IMR-90 (cell line): ENCODE measurements at regions not wholly inside any gene's neighbourhood (a gene's known extent, or its start where the extent isn't known, plus 50 kb on each side); places are given as distances from the start of the nearest gene placed in this dataset.

Experiments used
- ATAC-seq: fragments of 200-7000 bp; cut with Tn5 transposase; 2 replicates; pipeline ENCODE4 v1.9.1; 2020; ENCODE audit warnings: low read depth, mild to moderate bottlenecking, moderate library complexity
- BruUV-seq: library from RNA; stranded (reverse); fragments of 400-500 nt; replicated peaks from 2 replicates; lab custom pipeline; 2021; lab: Mats Ljungman, UMichigan
- CTCF ChIA-PET: fragments of 300-600 bp; formaldehyde crosslinking; extraction: SDS; loops from one replicate; lab custom pipeline; 2021; ENCODE audit warnings: antibody characterized with exemption; lab: Yijun Ruan, JAX
- POLR2A ChIA-PET: fragments of 300-600 bp; sonication (Branson Sonifier 250); formaldehyde crosslinking; loops from one replicate; lab custom pipeline; 2022; ENCODE audit warnings: antibody characterized with exemption; ENCODE audit not compliant: unreplicated experiment; lab: Charles Lee
- DNase-seq: peaks from one replicate; pipeline ENCODE4 v3.0.0; 2013
- H2AFZ ChIP-seq: replicated peaks from 2 replicates; pipeline ENCODE3; 2013; ENCODE audit warnings: low read length, mild to moderate bottlenecking; ENCODE audit not compliant: poor library complexity
- H2AK5ac ChIP-seq: 2 replicates; pipeline ENCODE4 v1.6.1; 2013; ENCODE audit warnings: low read depth, low read length, inconsistent platforms
- H2AK9ac ChIP-seq: replicated peaks from 2 replicates; pipeline ENCODE3; 2013; ENCODE audit warnings: mild to moderate bottlenecking, low read depth, low read length, moderate library complexity; ENCODE audit not compliant: poor library complexity
- H2BK120ac ChIP-seq: 2 replicates; pipeline ENCODE4 v1.6.1; 2013; ENCODE audit warnings: low read depth, low read length, inconsistent platforms
- H2BK15ac ChIP-seq: 3 replicates; pipeline ENCODE4 v1.6.1; 2013; ENCODE audit warnings: low read depth, low read length, inconsistent platforms
- H2BK20ac ChIP-seq: 2 replicates; pipeline ENCODE4 v1.6.1; 2013; ENCODE audit warnings: low read depth, mild to moderate bottlenecking, inconsistent platforms, low read length, moderate library complexity
- H2BK5ac ChIP-seq: 2 replicates; pipeline ENCODE4 v1.6.1; 2013; ENCODE audit warnings: mild to moderate bottlenecking, low read depth, low read length, inconsistent platforms; ENCODE audit not compliant: poor library complexity, severe bottlenecking
- H3K14ac ChIP-seq: replicated peaks from 2 replicates; pipeline ENCODE4 v1.6.1; 2013; ENCODE audit warnings: low read depth, low read length, inconsistent platforms
- H3K18ac ChIP-seq: 2 replicates; pipeline ENCODE4 v1.6.1; 2013; ENCODE audit warnings: low read depth, low read length, control low read depth
- H3K23ac ChIP-seq: 2 replicates; pipeline ENCODE4 v1.6.1; 2013; ENCODE audit warnings: low read depth, low read length, inconsistent platforms
- H3K27ac ChIP-seq: 2 replicates; pipeline ENCODE4 v1.5.1; 2013; ENCODE audit warnings: mild to moderate bottlenecking, control low read depth, low read length; ENCODE audit not compliant: insufficient read depth
- H3K27me3 ChIP-seq: 2 replicates; pipeline ENCODE4 v1.6.1; 2013; ENCODE audit warnings: low read length; ENCODE audit not compliant: control insufficient read depth, insufficient read depth
- H3K36me3 ChIP-seq: 2 replicates; pipeline ENCODE4 v1.6.1; 2013; ENCODE audit warnings: low read length, mixed read lengths; ENCODE audit not compliant: control insufficient read depth, insufficient read depth
- H3K4ac ChIP-seq: 2 replicates; pipeline ENCODE4 v1.6.1; 2013; ENCODE audit warnings: low read depth, low read length, inconsistent platforms
- H3K4me1 ChIP-seq: 2 replicates; pipeline ENCODE4 v1.6.1; 2013; ENCODE audit warnings: low read length, mixed read lengths; ENCODE audit not compliant: control insufficient read depth, insufficient read depth
- H3K4me2 ChIP-seq: 2 replicates; pipeline ENCODE4 v1.6.1; 2013; ENCODE audit warnings: low read depth, mild to moderate bottlenecking, control low read depth, low read length, moderate library complexity
- H3K4me3 ChIP-seq: 2 replicates; pipeline ENCODE4 v1.5.1; 2013; ENCODE audit warnings: low read depth, mild to moderate bottlenecking, control low read depth, low read length, moderate library complexity; ENCODE audit not compliant: insufficient read depth
- H3K56ac ChIP-seq: 2 replicates; pipeline ENCODE4 v1.6.1; 2013; ENCODE audit warnings: low read length, inconsistent platforms; ENCODE audit not compliant: insufficient read depth; ENCODE audit errors: extremely low read depth
- H3K79me1 ChIP-seq, 2 experiments: 2 replicates each; pipeline ENCODE4 v1.6.1; 2013; ENCODE audit warnings: low read length in 2 of 2, inconsistent platforms in 1 of 2, low read depth in 1 of 2
- H3K9ac ChIP-seq: 2 replicates; pipeline ENCODE4 v1.6.1; 2013; ENCODE audit warnings: low read depth, low read length, control low read depth
- H3K9me1 ChIP-seq: 2 replicates; pipeline ENCODE4 v1.6.1; 2013; ENCODE audit warnings: low read length, inconsistent platforms; ENCODE audit not compliant: insufficient read depth
- H3K9me3 ChIP-seq: 2 replicates; pipeline ENCODE4 v1.6.1; 2013; ENCODE audit warnings: low read length; ENCODE audit not compliant: control insufficient read depth, insufficient read depth
- H4K20me1 ChIP-seq: 2 replicates; pipeline ENCODE4 v1.6.1; 2013; ENCODE audit warnings: low read length, inconsistent platforms; ENCODE audit not compliant: insufficient read depth
- H4K5ac ChIP-seq: 2 replicates; pipeline ENCODE4 v1.6.1; 2013; ENCODE audit warnings: mild to moderate bottlenecking, low read depth, low read length, control low read depth
- H4K8ac ChIP-seq, 2 experiments: 2 replicates each; pipeline ENCODE4 v1.6.1; 2013; ENCODE audit warnings: low read depth in 2 of 2, low read length in 2 of 2, control low read depth in 1 of 2, inconsistent platforms in 1 of 2
- H4K91ac ChIP-seq: 2 replicates; pipeline ENCODE4 v1.6.1; 2013; ENCODE audit warnings: low read depth, low read length, inconsistent platforms; ENCODE audit not compliant: insufficient read depth
- BHLHE40 ChIP-seq: fragments of 150-350 bp; IDR thresholded peaks from 2 replicates; pipeline ENCODE4 v1.6.1; 2016; ENCODE audit warnings: mild to moderate bottlenecking, low read depth, low read length
- CEBPB ChIP-seq: IDR thresholded peaks from 2 replicates; pipeline ENCODE4 v1.6.1; 2012; ENCODE audit warnings: low read depth, low read length, improper control_type of control experiment
- MAFK ChIP-seq: IDR thresholded peaks from 2 replicates; pipeline ENCODE4 v1.6.1; 2012; ENCODE audit warnings: low read depth, low read length, improper control_type of control experiment
- RCOR1 ChIP-seq: IDR thresholded peaks from 2 replicates; pipeline ENCODE4 v1.6.1; 2012; ENCODE audit warnings: mild to moderate bottlenecking, low read length, improper control_type of control experiment; ENCODE audit not compliant: insufficient replicate concordance
- RFX5 ChIP-seq: IDR thresholded peaks from 2 replicates; pipeline ENCODE4 v1.8.0; 2012; ENCODE audit warnings: low read depth, mild to moderate bottlenecking, low read length, moderate library complexity
- SMC3 ChIP-seq: fragments of 150-350 bp; IDR thresholded peaks from 2 replicates; pipeline ENCODE4 v1.6.1; 2016; ENCODE audit warnings: low read depth, mild to moderate bottlenecking, antibody characterized with exemption, low read length, moderate library complexity
- WGBS, 2 experiments: methylation state at CpG; one replicate each; pipeline versions ENCODE4 v1.1.5 to v1.1.7; 2013; ENCODE audit warnings: missing lambda C conversion rate in 2 of 2; ENCODE audit not compliant: insufficient read length in 1 of 2; ENCODE audit errors: extremely low coverage in 2 of 2; 5-methylcytosine and 5-hydroxymethylcytosine counted together
- dilution Hi-C: fragments of 300-500 bp; cut with HindIII; formaldehyde crosslinking; loops from one replicate; pipeline ENCODE4 v1.14.3; 2018; ENCODE audit warnings: low sequenced_read_pairs; ENCODE audit not compliant: unreplicated experiment
- in situ Hi-C: fragments of 300-500 bp; cut with MboI; formaldehyde crosslinking; loops from 3 replicates; pipeline ENCODE4 v1.14.3; 2019; ENCODE audit warnings: low sequenced_read_pairs, inconsistent platforms, mixed read lengths
- intact Hi-C: fragments of 100-400 bp; cut with micrococcal nuclease; formaldehyde crosslinking; loops from 2 replicates; pipeline ENCODE4 v1.10.0; 2022
- TF ChIP-seq, protein P1 (sequence below): conservative IDR thresholded peaks from 2 replicates; pipeline ENCODE4 v1.5.1; 2012; ENCODE audit warnings: mild to moderate bottlenecking, low read depth, low read length, improper control_type of control experiment
- TF ChIP-seq, protein P2 (sequence below): fragments of 150-350 bp; IDR thresholded peaks from 2 replicates; pipeline ENCODE4 v1.6.1; 2017; ENCODE audit warnings: mild to moderate bottlenecking, antibody characterized with exemption, low read length, low read depth

DNA sequence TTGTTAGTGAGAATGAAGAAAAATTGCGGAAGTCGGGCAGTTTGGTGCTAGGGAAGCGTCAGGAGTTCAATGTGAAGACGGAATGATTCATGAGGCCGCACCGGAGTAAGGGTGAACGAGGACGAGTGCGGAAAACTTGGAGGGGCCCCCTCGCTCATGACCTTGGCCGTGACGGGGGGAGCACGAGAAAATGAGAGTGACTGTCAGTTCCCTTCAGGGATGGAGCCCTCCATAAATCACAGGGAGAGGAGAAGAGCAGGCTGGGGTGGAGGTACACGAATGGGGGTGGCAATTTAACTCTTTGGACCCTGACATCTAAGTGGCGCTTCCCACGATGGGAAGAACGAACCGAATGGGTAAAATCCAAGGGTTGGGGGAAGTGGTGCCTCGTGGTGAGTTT, 486.4 kb downstream of the TSHZ3 start:
- intact Hi-C loops (no loop called here), in situ Hi-C loops (no loop called here), dilution Hi-C loops (no loop called here)
- H2AK5ac ChIP-seq = no peak overlapping the region
- no peaks in the 10 kb centered on the region for H3K4me1 ChIP-seq
- no peak overlapping the region for H3K23ac ChIP-seq
- no peak overlapping the region for H3K18ac ChIP-seq
- H3K14ac ChIP-seq = no peak overlapping the region
- H4K20me1 ChIP-seq = no peaks in the 10 kb centered on the region
- no peak for TF ChIP-seq SMC3
- TF ChIP-seq RFX5 = no peak
- no peak for TF ChIP-seq RCOR1
- TF ChIP-seq BHLHE40 = no peak
- no peak for TF ChIP-seq CEBPB
- TF ChIP-seq, protein P1, sequence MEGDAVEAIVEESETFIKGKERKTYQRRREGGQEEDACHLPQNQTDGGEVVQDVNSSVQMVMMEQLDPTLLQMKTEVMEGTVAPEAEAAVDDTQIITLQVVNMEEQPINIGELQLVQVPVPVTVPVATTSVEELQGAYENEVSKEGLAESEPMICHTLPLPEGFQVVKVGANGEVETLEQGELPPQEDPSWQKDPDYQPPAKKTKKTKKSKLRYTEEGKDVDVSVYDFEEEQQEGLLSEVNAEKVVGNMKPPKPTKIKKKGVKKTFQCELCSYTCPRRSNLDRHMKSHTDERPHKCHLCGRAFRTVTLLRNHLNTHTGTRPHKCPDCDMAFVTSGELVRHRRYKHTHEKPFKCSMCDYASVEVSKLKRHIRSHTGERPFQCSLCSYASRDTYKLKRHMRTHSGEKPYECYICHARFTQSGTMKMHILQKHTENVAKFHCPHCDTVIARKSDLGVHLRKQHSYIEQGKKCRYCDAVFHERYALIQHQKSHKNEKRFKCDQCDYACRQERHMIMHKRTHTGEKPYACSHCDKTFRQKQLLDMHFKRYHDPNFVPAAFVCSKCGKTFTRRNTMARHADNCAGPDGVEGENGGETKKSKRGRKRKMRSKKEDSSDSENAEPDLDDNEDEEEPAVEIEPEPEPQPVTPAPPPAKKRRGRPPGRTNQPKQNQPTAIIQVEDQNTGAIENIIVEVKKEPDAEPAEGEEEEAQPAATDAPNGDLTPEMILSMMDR = no peak
- TF ChIP-seq, protein P2, sequence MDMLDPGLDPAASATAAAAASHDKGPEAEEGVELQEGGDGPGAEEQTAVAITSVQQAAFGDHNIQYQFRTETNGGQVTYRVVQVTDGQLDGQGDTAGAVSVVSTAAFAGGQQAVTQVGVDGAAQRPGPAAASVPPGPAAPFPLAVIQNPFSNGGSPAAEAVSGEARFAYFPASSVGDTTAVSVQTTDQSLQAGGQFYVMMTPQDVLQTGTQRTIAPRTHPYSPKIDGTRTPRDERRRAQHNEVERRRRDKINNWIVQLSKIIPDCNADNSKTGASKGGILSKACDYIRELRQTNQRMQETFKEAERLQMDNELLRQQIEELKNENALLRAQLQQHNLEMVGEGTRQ = no peak
- TF ChIP-seq MAFK = no peak
- no peak overlapping the region for H4K91ac ChIP-seq
- no peak overlapping the region for H3K9ac ChIP-seq
- POLR2A ChIA-PET = no interaction called here
- no peak overlapping the region for H4K8ac ChIP-seq
- no peaks in the 10 kb centered on the region for H3K9me3 ChIP-seq
- H4K5ac ChIP-seq = no peak overlapping the region
- ATAC-seq (no peak), DNase-seq (no peak)
- H3K27me3 ChIP-seq = no peaks in the 10 kb centered on the region
- CTCF ChIA-PET = no interaction called here
- H2BK20ac ChIP-seq = no peak overlapping the region
- H3K4me3 ChIP-seq = no peak overlapping the region
- H2BK5ac ChIP-seq = no peak overlapping the region
- BruUV-seq = no TSS peak
- H3K56ac ChIP-seq = no peak overlapping the region
- no peaks in the 10 kb centered on the region for H3K36me3 ChIP-seq
- no peak overlapping the region for H3K27ac ChIP-seq
- H3K4me2 ChIP-seq = no peak overlapping the region
- H2AFZ ChIP-seq = no peak overlapping the region
- H3K79me1 ChIP-seq = no peaks in the 10 kb centered on the region
- H3K9me1 ChIP-seq = no peaks in the 10 kb centered on the region
- H2BK120ac ChIP-seq = no peak overlapping the region
- 89% methylated on average over 3 of the region's 19 CpGs; no CpG with 5 or more reads in 1 of the 2 experiments for WGBS, 2 experiments
- no peak overlapping the region for H2BK15ac ChIP-seq
- no peak overlapping the region for H3K4ac ChIP-seq
- no peak overlapping the region for H2AK9ac ChIP-seq
